H1 (cell line): ENCODE measurements at regions not wholly inside any gene's neighbourhood (a gene's known extent, or its start where the extent isn't known, plus 50 kb on each side); places are given as distances from the start of the nearest gene placed in this dataset.

Experiments
- TF ChIP-seq, protein P1 (sequence below): IDR thresholded peaks from 2 replicates; pipeline ENCODE4 v1.6.1; 2011; ENCODE audit warnings: low read length, improper control_type of control experiment

GRCh38 chr19:28544451-28545261 is 668.3 kb downstream of the UQCRFS1 start (continued):
- TF ChIP-seq, protein P1, sequence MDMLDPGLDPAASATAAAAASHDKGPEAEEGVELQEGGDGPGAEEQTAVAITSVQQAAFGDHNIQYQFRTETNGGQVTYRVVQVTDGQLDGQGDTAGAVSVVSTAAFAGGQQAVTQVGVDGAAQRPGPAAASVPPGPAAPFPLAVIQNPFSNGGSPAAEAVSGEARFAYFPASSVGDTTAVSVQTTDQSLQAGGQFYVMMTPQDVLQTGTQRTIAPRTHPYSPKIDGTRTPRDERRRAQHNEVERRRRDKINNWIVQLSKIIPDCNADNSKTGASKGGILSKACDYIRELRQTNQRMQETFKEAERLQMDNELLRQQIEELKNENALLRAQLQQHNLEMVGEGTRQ: no peak
